Heart left ventricle (tissue), 16 donors: ENCODE measurements at regions not wholly inside any gene's neighbourhood (a gene's known extent, or its start where the extent isn't known, plus 50 kb on each side); places are given as distances from the start of the nearest gene placed in this dataset.

Source experiments
- ATAC-seq, 4 donors: fragments of 200-7000 bp; cut with Tn5 transposase; one replicate each; pipeline ENCODE4 v1.9.1; 2020 to 2022; ENCODE audit warnings: moderate library complexity in 4 of 4, mild to moderate bottlenecking in 3 of 4, moderate number of reproducible peaks in 1 of 4
- DNase-seq, 5 donors: peaks; one replicate each; pipeline ENCODE4 v3.0.0-alpha.2; 2020
- H3K27ac ChIP-seq, 12 donors: fragments of 200-600 bp; sonication (generic) in 4 of 12; one replicate each; pipeline versions ENCODE4 v1.5.0 to v1.8.0; 2016 to 2022; ENCODE audit warnings: mild to moderate bottlenecking in 2 of 12
- H3K27me3 ChIP-seq, 9 donors: fragments of 200-600 bp; sonication (generic) in 2 of 9; one replicate each; pipeline versions ENCODE4 v1.5.1 to v1.8.0; 2016 to 2022; ENCODE audit warnings: mild to moderate bottlenecking in 3 of 9
- H3K36me3 ChIP-seq, 9 donors: fragments of 200-600 bp; sonication (generic) in 2 of 9; one replicate each; pipeline versions ENCODE4 v1.5.0 to v1.8.0; 2018 to 2022; ENCODE audit warnings: mild to moderate bottlenecking in 2 of 9
- H3K4me1 ChIP-seq, 12 donors: fragments of 200-600 bp; sonication (generic) in 4 of 12; one replicate each; pipeline versions ENCODE4 v1.5.0 to v1.8.0; 2016 to 2022; ENCODE audit warnings: mild to moderate bottlenecking in 3 of 12
- H3K4me3 ChIP-seq, 12 donors: fragments of 200-600 bp; sonication (generic) in 4 of 12; one replicate each; pipeline versions ENCODE4 v1.5.0 to v1.8.0; 2017 to 2022; ENCODE audit warnings: mild to moderate bottlenecking in 9 of 12, moderate library complexity in 4 of 12
- H3K9me3 ChIP-seq, 12 donors: fragments of 200-600 bp; sonication (generic) in 4 of 12; one replicate each; pipeline versions ENCODE4 v1.5.0 to v1.8.0; 2016 to 2022; ENCODE audit warnings: mild to moderate bottlenecking in 1 of 12
- CTCF ChIP-seq, 12 donors: fragments of 200-600 bp; sonication (generic) in 4 of 12; IDR thresholded peaks; one replicate each; pipeline versions ENCODE4 v1.5.0 to v1.8.0; 2018 to 2022; ENCODE audit warnings: antibody characterized with exemption in 12 of 12, mild to moderate bottlenecking in 5 of 12
- POLR2A ChIP-seq, 2 donors: fragments of 450-650 bp; IDR thresholded peaks; one replicate each; pipeline ENCODE4 v1.6.1; 2017; ENCODE audit warnings: antibody characterized with exemption in 2 of 2, mild to moderate bottlenecking in 2 of 2, moderate library complexity in 2 of 2
- WGBS, 4 donors: extraction: QIAGEN DNeasy Blood & Tissue Kit in 2 of 4; methylation state at CpG; one replicate each; pipeline versions ENCODE4 v1.1.5 to v1.1.7; 2013 to 2018; 5-methylcytosine and 5-hydroxymethylcytosine counted together
- intact Hi-C, 10 donors: fragments of 100-400 bp; cut with DNase I; formaldehyde crosslinking; loops; one replicate each; pipeline versions ENCODE4 v1.11.1 to v1.14.2; 2022
- donor health status: ischemic (EF 13 %, LVEDD 7.1; RV severe dilation, severe dysfunction).
- donor health status: healthy with polysubstance abuse.
- donor health status: DM: no; HTN: yes; CAD: no.
- donor health status: DM: no; HTN: no; CAD: no.
- donor health status: ischemic (EF 25% LVEDD 6.9; RV normal size, moderate dysfunction).
- donor health status: ischemic (EF 25% LVEDD 5.7; RV mildly dilated, moderate dysfunction).
- donor health status: healthy.
- donor health status: DM: yes; HTN: yes; CAD: no.
- donor health status: ischemic (EF 35%, LVEDD 5.7; RV mildly dilated, moderate dysfunction).
- donor health status: nonischemic (EF 11% LVEDD 7.7; RV severe dilation, severe dysfunction).
- donor health status: DM: yes; HTN: yes; CAD: no.
- donor health status: PGD.
- donor health status: ischemic (EF 29% LVEDD 5.4; RV normal size, mild dysfunction).
- donor health status: nonischemic (EF 23%, LVEDD 6.1; RV moderate dilation, normal function).

DNA sequence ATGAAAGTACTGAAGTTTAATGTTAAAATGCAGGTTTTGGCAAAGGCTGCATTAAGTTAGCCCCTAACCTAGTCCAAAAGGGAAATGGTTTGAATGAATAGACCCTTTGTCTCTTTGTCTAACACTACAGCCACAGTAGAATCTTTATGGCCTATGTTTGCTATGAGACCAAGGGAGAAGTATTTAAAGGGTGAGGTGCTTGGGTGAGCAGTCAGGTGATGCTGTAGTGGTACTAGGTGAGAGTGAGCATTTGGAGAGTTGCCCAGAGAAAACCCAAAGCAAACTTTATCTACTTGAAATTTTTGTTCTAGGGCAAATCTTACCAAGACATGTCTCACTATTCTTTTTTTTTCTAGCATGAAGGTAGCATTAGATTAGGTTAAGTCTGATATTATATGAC, 1961.4 kb upstream of the WWC1 start:
- peaks cover 0 to 4% (median 0%) of the 10 kb centered on the region in 12 donors for H3K9me3 ChIP-seq
- intact Hi-C loops, result no loop called here
- no peak for ATAC-seq

DNA sequence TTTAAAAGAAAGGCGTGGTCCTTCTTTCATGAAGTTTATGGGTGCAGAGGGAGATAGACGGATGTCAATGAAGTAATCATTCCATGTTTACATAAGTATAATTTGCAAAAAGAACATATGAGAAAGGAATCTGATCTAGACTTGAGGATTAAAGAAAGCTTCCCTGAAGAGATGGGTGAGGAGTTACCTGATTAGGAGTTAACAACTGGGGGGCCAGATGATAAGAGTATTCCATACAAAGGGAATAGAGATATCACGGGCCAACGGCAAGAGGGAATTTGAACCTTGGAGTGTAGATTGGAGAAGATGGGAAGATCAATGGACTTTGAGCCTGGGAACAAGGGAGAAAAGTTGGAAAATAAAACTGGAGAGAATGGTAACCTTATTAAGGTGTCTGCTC, 1959.9 kb upstream of the WWC1 start:
- intact Hi-C loops, result no loop called here
- ATAC-seq, result no peak
- WGBS, 4 donors, result 73 to 78% (median 77%) methylated on average over 4 of the region's 4 CpGs
- H3K27me3 ChIP-seq, result peaks cover 0 to 3% (median 0%) of the 10 kb centered on the region in 9 donors
- H3K4me1 ChIP-seq, result no peaks in the 10 kb centered on the region
- no peaks in the 10 kb centered on the region for H3K36me3 ChIP-seq
- H3K27ac ChIP-seq, result no peak overlapping the region
- no peak for DNase-seq
- no peak for TF ChIP-seq POLR2A (IDR thresholded peaks at IDR 0.05)
- TF ChIP-seq CTCF (IDR thresholded peaks at IDR 0.05), result no peak
- H3K9me3 ChIP-seq, result peaks cover 0 to 8% (median 0%) of the 10 kb centered on the region in 12 donors
- no peak overlapping the region for H3K4me3 ChIP-seq

More for the DNA sequence above, 1961.4 kb upstream of the WWC1 start:
- TF ChIP-seq POLR2A (IDR thresholded peaks at IDR 0.05), result no peak
- TF ChIP-seq CTCF (IDR thresholded peaks at IDR 0.05), result no peak
- no peak for DNase-seq
- no peak overlapping the region for H3K27ac ChIP-seq
- H3K4me3 ChIP-seq, result no peak overlapping the region
- no peaks in the 10 kb centered on the region for H3K36me3 ChIP-seq
- H3K4me1 ChIP-seq, result no peaks in the 10 kb centered on the region
- peaks cover 0 to 7% (median 0%) of the 10 kb centered on the region in 9 donors for H3K27me3 ChIP-seq

DNA sequence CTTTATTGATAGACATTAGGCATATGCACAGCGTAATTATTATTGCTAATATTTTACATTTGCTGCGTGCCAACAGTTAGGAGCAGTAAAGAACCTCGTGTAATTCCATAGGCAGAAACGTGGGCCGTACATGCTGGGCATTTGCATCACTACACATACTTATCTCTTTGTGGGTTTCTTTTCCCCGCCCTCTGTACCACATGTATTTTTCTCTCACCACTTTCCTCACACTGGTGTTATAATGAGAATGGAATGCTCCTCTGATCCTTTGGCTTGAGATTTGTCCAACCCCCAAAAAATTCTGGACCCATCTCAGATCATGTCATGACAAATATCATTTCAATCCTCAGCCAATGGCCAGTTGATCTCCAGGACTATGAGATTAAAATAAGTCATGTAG, 1952.6 kb upstream of the WWC1 start:
- H3K27me3 ChIP-seq, result no peaks in the 10 kb centered on the region
- 80 to 87% (median 85%) methylated on average over 6 of the region's 6 CpGs for WGBS, 4 donors
- no peak for TF ChIP-seq CTCF (IDR thresholded peaks at IDR 0.05)
- TF ChIP-seq POLR2A (IDR thresholded peaks at IDR 0.05), result no peak
- DNase-seq (no peak), ATAC-seq (no peak)
- H3K36me3 ChIP-seq, result no peaks in the 10 kb centered on the region
- no peak overlapping the region for H3K4me3 ChIP-seq
- H3K9me3 ChIP-seq, result peaks cover 0 to 8% (median 0%) of the 10 kb centered on the region in 12 donors
- no peak overlapping the region for H3K27ac ChIP-seq
- H3K4me1 ChIP-seq, result no peaks in the 10 kb centered on the region
- intact Hi-C loops, result no loop called here

DNA sequence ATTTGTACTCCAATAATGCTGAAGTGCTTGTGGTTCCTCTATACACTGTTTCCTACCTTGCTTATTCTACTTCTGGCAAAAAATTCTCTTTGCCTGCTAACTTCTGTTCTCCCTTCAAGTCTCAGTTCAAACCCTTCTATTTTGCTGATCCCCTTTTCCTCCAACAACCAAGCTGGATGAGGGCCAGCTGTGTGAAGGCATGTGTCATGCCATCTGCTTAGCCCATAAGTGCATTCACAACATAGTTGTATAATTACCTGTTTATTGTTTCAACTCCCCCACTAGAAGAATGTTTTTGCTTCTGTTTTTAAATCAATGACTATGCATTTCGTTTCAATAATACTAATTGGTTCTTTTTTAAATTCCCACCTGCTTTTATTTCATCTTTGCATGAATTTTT, 1951.4 kb upstream of the WWC1 start:
- no peak for ATAC-seq
- no peaks in the 10 kb centered on the region for H3K4me1 ChIP-seq
- no peak overlapping the region for H3K4me3 ChIP-seq
- H3K27me3 ChIP-seq, result no peaks in the 10 kb centered on the region
- peaks cover 0 to 8% (median 0%) of the 10 kb centered on the region in 12 donors for H3K9me3 ChIP-seq
- intact Hi-C loops, result no loop called here
- H3K27ac ChIP-seq, result no peak overlapping the region
- H3K36me3 ChIP-seq, result no peaks in the 10 kb centered on the region
- no peak for TF ChIP-seq CTCF (IDR thresholded peaks at IDR 0.05)
- TF ChIP-seq POLR2A (IDR thresholded peaks at IDR 0.05), result no peak
- 22 to 74% (median 52%) methylated on average over 1 of the region's 1 CpG for WGBS, 4 donors
- no peak for DNase-seq
